Gastroesophageal sphincter (tissue), 4 donors: ENCODE measurements at regions not wholly inside any gene's neighbourhood (a gene's known extent, or its start where the extent isn't known, plus 50 kb on each side); places are given as distances from the start of the nearest gene placed in this dataset.

Experiments used
- ATAC-seq: fragments of 150-250 bp; one replicate; pipeline ENCODE4 v1.9.1; 2016; ENCODE audit warnings: mild to moderate bottlenecking, moderate library complexity
- H3K27ac ChIP-seq, 4 donors: fragments of 200-600 bp; sonication (generic) in 3 of 4; 1 replicate in 3 of 4; 2 replicates in 1 of 4; pipeline ENCODE4 v1.5.1; 2016 to 2019
- H3K27me3 ChIP-seq: fragments of 200-600 bp; sonication (generic); one replicate; pipeline ENCODE4 v1.5.1; 2019
- H3K36me3 ChIP-seq, 2 donors: fragments of 200-600 bp; sonication (generic); one replicate each; pipeline ENCODE4 v1.5.1; 2019; ENCODE audit warnings: control low read depth in 1 of 2
- H3K4me1 ChIP-seq, 3 donors: fragments of 200-600 bp; sonication (generic); 1 replicate in 2 of 3; 2 replicates in 1 of 3; pipeline ENCODE4 v1.5.1; 2016 to 2019; ENCODE audit warnings: control low read depth in 2 of 3
- H3K4me3 ChIP-seq, 2 donors: fragments of 200-600 bp; sonication (generic); one replicate each; pipeline ENCODE4 v1.5.1; 2019; ENCODE audit warnings: mild to moderate bottlenecking in 1 of 2, moderate library complexity in 1 of 2
- H3K9me3 ChIP-seq, 3 donors: fragments of 200-600 bp; sonication (generic); one replicate each; pipeline ENCODE4 v1.5.1; 2017 to 2019; ENCODE audit warnings: control low read depth in 2 of 3
- EP300 ChIP-seq: sonication (generic); formaldehyde crosslinking; IDR thresholded peaks from one replicate; pipeline ENCODE4 v1.6.1; 2017; ENCODE audit warnings: antibody characterized with exemption, mild to moderate bottlenecking
- POLR2A ChIP-seq, 2 donors: fragments of 450-650 bp; IDR thresholded peaks; one replicate each; pipeline ENCODE4 v1.6.1; 2017; ENCODE audit warnings: antibody characterized with exemption in 2 of 2, mild to moderate bottlenecking in 2 of 2, moderate library complexity in 1 of 2
- POLR2AphosphoS5 ChIP-seq: sonication (generic); formaldehyde crosslinking; IDR thresholded peaks from one replicate; pipeline ENCODE4 v1.6.1; 2017; ENCODE audit warnings: antibody characterized with exemption
- WGBS, 2 donors: methylation state at CpG; one replicate each; pipeline ENCODE4 v1.1.5; 2018; ENCODE audit warnings: low coverage in 1 of 2; 5-methylcytosine and 5-hydroxymethylcytosine counted together
- TF ChIP-seq, protein P1 (sequence below), 4 experiments: fragments of 200-600 bp in 2 of 4; fragments of 450-650 bp in 2 of 4; sonication (generic) in 1 of 4; IDR thresholded peaks; one replicate each; pipeline ENCODE4 v1.5.1; 2017 to 2019; ENCODE audit warnings: antibody characterized with exemption in 4 of 4, mild to moderate bottlenecking in 2 of 4, moderate library complexity in 2 of 4

DNA sequence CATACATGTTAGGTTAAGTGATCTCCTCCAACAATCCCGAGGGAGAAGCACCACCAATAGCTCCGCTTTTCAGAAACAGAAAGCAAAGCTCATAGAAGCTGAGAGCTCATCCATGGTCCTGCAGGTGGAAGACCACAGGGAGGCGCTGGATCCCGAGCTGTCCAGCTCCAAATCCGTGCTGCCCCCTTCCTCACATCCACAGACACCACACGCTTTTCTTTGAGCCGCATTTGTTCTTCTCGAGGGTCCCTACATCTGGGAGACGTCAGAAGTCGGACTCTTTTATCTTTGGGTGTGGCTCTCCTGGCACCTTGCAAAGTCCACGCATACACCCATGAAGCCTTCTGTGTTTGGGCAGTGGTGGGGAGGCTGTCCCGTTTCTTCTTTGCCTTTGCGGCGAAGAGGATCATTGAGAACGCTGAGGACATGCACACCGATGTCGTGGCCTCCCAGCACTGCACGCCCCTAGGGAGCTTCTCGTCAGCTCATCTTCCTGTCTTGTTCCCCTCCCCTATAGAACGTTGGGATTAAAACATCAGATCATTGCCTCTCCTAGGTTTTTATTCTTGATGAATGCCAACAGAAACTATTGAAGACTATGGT lies 184.8 kb downstream of the TEX29 start:
- H3K27ac ChIP-seq: no peak overlapping the region
- peaks cover 74% of the 10 kb centered on the region for H3K27me3 ChIP-seq
- H3K4me3 ChIP-seq: no peak overlapping the region
- H3K36me3 ChIP-seq: no peaks in the 10 kb centered on the region
- WGBS, 2 donors: 44 to 57% methylated on average over 2 to 16 of the region's 20 CpGs
- peaks cover 0 to 11% (median 0%) of the 10 kb centered on the region in 3 donors for H3K9me3 ChIP-seq
- no peak for ATAC-seq
- no peaks in the 10 kb centered on the region for H3K4me1 ChIP-seq
- TF ChIP-seq, protein P1, sequence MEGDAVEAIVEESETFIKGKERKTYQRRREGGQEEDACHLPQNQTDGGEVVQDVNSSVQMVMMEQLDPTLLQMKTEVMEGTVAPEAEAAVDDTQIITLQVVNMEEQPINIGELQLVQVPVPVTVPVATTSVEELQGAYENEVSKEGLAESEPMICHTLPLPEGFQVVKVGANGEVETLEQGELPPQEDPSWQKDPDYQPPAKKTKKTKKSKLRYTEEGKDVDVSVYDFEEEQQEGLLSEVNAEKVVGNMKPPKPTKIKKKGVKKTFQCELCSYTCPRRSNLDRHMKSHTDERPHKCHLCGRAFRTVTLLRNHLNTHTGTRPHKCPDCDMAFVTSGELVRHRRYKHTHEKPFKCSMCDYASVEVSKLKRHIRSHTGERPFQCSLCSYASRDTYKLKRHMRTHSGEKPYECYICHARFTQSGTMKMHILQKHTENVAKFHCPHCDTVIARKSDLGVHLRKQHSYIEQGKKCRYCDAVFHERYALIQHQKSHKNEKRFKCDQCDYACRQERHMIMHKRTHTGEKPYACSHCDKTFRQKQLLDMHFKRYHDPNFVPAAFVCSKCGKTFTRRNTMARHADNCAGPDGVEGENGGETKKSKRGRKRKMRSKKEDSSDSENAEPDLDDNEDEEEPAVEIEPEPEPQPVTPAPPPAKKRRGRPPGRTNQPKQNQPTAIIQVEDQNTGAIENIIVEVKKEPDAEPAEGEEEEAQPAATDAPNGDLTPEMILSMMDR (IDR thresholded peaks at IDR 0.05): peak in 1 of 4 experiments; percentile 7
- no peak for TF ChIP-seq POLR2AphosphoS5

DNA sequence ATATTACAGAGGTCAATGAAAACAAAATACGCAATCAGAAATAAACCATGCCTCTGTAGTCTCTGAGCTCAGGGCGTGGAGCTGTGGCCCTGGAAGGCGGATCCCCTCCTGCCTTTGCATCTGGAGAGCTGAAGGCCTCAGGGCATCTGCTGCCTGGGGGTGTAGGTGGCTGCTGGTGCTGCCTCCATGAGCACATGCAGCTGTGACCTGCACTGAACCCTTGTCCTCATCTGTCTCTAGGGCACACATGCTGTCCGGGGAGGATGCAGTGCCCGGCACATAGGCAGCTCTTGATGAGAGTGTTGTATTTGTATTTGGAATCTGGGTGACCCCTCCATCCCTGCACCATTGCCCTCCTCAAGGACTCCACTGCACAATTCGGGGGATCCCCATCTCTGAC lies 185.7 kb downstream of the TEX29 start:
- H3K27me3 ChIP-seq: peaks cover 81% of the 10 kb centered on the region
- no peak overlapping the region for H3K27ac ChIP-seq
- no peak overlapping the region for H3K4me3 ChIP-seq
- 50 to 93% methylated on average over 2 to 3 of the region's 6 CpGs for WGBS, 2 donors
- no peaks in the 10 kb centered on the region for H3K4me1 ChIP-seq
- no peak for TF ChIP-seq POLR2A (IDR thresholded peaks at IDR 0.05)
- TF ChIP-seq POLR2AphosphoS5: no peak
- TF ChIP-seq, protein P1 (IDR thresholded peaks at IDR 0.05): no peak
- TF ChIP-seq EP300: no peak
- no peaks in the 10 kb centered on the region for H3K36me3 ChIP-seq
- peaks cover 0 to 10% (median 0%) of the 10 kb centered on the region in 3 donors for H3K9me3 ChIP-seq
- no peak for ATAC-seq

DNA sequence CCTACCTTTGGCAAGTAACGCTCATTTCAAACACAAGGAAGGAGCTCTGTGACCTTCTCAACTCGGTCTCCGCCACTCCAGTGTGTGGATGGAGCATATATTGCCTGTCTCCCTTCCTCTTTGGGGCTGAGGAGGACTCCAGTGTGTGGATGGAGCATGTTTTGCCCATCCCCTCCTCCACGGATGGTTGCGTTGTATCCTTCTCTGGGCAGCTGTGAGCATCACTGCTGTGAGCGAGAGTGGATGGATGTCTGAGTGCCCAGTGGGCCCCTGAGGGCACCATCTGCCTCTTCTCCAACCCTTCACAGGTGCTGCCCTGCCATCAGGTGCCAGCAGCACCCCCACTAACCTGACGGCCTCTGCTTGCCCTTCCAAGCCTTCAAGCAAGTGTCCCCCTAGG lies 186.2 kb downstream of the TEX29 start:
- no peak overlapping the region for H3K27ac ChIP-seq
- WGBS, 2 donors: 74 to 80% methylated on average over 2 to 6 of the region's 7 CpGs
- ATAC-seq: no peak
- no peaks in the 10 kb centered on the region for H3K36me3 ChIP-seq
- H3K9me3 ChIP-seq: peaks cover 0 to 6% (median 0%) of the 10 kb centered on the region in 3 donors
- H3K4me1 ChIP-seq: no peaks in the 10 kb centered on the region
- no peak overlapping the region for H3K4me3 ChIP-seq
- TF ChIP-seq EP300 (no peak), POLR2AphosphoS5 (no peak), POLR2A (IDR thresholded peaks at IDR 0.05) (no peak)
- TF ChIP-seq, protein P1 (IDR thresholded peaks at IDR 0.05): no peak
- H3K27me3 ChIP-seq: peaks cover 80% of the 10 kb centered on the region

DNA sequence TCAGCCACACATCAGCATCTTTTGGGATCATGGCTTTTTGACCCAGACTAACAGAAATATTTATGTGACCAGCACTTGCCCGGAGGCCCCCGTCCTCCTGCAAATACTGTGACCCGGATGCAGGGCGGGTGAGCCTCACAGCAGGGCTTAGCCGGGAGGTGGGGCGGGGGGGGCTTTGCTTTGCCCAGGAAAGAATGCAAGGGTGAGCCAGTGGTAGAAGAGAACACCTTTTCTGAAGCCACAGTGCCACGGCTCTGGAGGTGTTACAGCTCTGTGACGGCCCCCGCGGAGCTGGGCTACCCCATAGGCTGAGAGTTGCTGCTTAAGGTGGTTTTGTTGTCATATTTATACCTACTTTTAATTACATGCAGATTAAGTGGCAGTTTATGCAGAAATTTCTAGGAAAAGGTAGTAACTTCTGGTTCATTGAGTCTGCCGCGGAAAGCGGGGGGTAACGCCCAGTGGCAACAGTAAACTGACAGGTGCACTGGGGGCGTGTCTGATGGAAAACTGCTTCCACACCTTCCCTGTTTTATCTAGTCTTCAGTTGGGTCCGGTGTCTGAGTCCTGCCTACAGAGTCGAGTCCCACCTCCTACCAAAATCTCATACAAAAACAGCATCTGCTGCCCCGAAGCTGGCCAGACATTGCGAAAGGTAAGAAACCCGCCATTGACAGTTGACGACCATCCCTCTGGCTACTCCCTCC lies 187.9 kb downstream of the TEX29 start:
- Histone ChIP-seq H3K27me3 (peaks cover 82% of the 10 kb centered on the region), H3K4me1 (no peaks in the 10 kb centered on the region), H3K4me3 (no peak overlapping the region), H3K27ac (no peak overlapping the region), H3K9me3 (no peaks in the 10 kb centered on the region), H3K36me3 (no peaks in the 10 kb centered on the region)
- no peak for ATAC-seq
- TF ChIP-seq EP300: no peak
- TF ChIP-seq, protein P1 (IDR thresholded peaks at IDR 0.05): no peak
- no peak for TF ChIP-seq POLR2A (IDR thresholded peaks at IDR 0.05)
- TF ChIP-seq POLR2AphosphoS5: no peak
- 70 to 80% methylated on average over 13 to 16 of the region's 21 CpGs for WGBS, 2 donors
